GM19452 (cell line): ENCODE measurements at regions not wholly inside any gene's neighbourhood (a gene's known extent, or its start where the extent isn't known, plus 50 kb on each side); places are given as distances from the start of the nearest gene placed in this dataset.
"Not testable (repeated sequence)": the region's sequence is repeated elsewhere in the genome, so short reads cannot be mapped to it uniquely, and the experiment has no call there.

Source experiments
- ATAC-seq: cut with Tn5 transposase; IDR thresholded peaks from one replicate; pipeline ENCODE4 v1.9.1; 2021; ENCODE audit not compliant: unreplicated experiment

- ATAC-seq = no peak
These were observed 104.9 kb upstream of the ZNF536 start for GRCh38 chr19:30267332-30267731.

- no peak for ATAC-seq
These were observed 103.6 kb upstream of the ZNF536 start for GRCh38 chr19:30268601-30269000.

GRCh38 chr19:30269638-30270037 is 102.5 kb upstream of the ZNF536 start:
- no peak for ATAC-seq

GRCh38 chr19:30271816-30272215 is 100.4 kb upstream of the ZNF536 start:
- no peak for ATAC-seq

GRCh38 chr19:30272554-30272953 is 99.6 kb upstream of the ZNF536 start:
- no peak for ATAC-seq

- no peak for ATAC-seq
These were observed 99.0 kb upstream of the ZNF536 start for GRCh38 chr19:30273184-30273583.

GRCh38 chr19:30274987-30275386 is 97.2 kb upstream of the ZNF536 start:
- ATAC-seq = no peak

GRCh38 chr19:30276011-30276882 is 95.9 kb upstream of the ZNF536 start:
- ATAC-seq = no peak

- ATAC-seq = no peak
These were observed 95.3 kb upstream of the ZNF536 start for GRCh38 chr19:30276883-30277280.

GRCh38 chr19:30277941-30278881 is 94.0 kb upstream of the ZNF536 start:
- no peak for ATAC-seq

- no peak for ATAC-seq
These were observed 93.3 kb upstream of the ZNF536 start for GRCh38 chr19:30278882-30279254.

- ATAC-seq = no peak
These were observed 92.2 kb upstream of the ZNF536 start for GRCh38 chr19:30280018-30280417.

- no peak for ATAC-seq
These were observed 90.3 kb upstream of the ZNF536 start for GRCh38 chr19:30281906-30282305.

GRCh38 chr19:30283556-30283955 is 88.6 kb upstream of the ZNF536 start:
- ATAC-seq = no peak

- ATAC-seq = no peak
These were observed 88.0 kb upstream of the ZNF536 start for GRCh38 chr19:30284209-30284608.

- ATAC-seq = no peak
These were observed 87.3 kb upstream of the ZNF536 start for GRCh38 chr19:30284885-30285284.

- ATAC-seq = no peak
These were observed 85.8 kb upstream of the ZNF536 start for GRCh38 chr19:30286378-30286777.

GRCh38 chr19:30287259-30287658 is 84.9 kb upstream of the ZNF536 start:
- ATAC-seq = no peak

- ATAC-seq = no peak
These were observed 84.2 kb upstream of the ZNF536 start for GRCh38 chr19:30287973-30288372.

- ATAC-seq = no peak
These were observed 83.3 kb upstream of the ZNF536 start for GRCh38 chr19:30288911-30289310.

GRCh38 chr19:30289336-30289735 is 82.8 kb upstream of the ZNF536 start:
- no peak for ATAC-seq

- not testable (repeated sequence) for ATAC-seq
These were observed 81.4 kb upstream of the ZNF536 start for GRCh38 chr19:30290805-30291204.
